NB4 (cell line): ENCODE measurements at regions not wholly inside any gene's neighbourhood (a gene's known extent, or its start where the extent isn't known, plus 50 kb on each side); places are given as distances from the start of the nearest gene placed in this dataset.
"Not testable (repeated sequence)": the region's sequence is repeated elsewhere in the genome, so short reads cannot be mapped to it uniquely, and the experiment has no call there.

ENCODE experiments used
- CTCF ChIP-seq: IDR thresholded peaks from one replicate; pipeline ENCODE4 v1.5.1; 2012; ENCODE audit warnings: low read depth, low read length
- MYC ChIP-seq: IDR thresholded peaks from 2 replicates; pipeline ENCODE4 v1.6.1; 2011; ENCODE audit warnings: low read depth, low read length
- POLR2A ChIP-seq: IDR thresholded peaks from 2 replicates; pipeline ENCODE4 v1.6.1; 2011; ENCODE audit warnings: mild to moderate bottlenecking; ENCODE audit not compliant: insufficient read length; ENCODE audit errors: extremely low read depth

- TF ChIP-seq CTCF, POLR2A, MYC: not testable (repeated sequence)
Observed at GRCh38 chr9:39802561-39802960, 447.1 kb downstream of the SPATA31A1 start.
